Fibroblast of the aortic adventitia (primary cell): ENCODE measurements at regions not wholly inside any gene's neighbourhood (a gene's known extent, or its start where the extent isn't known, plus 50 kb on each side); places are given as distances from the start of the nearest gene placed in this dataset.

Experiments used
- DNase-seq: peaks from one replicate; pipeline ENCODE4 v3.0.0-alpha.2; 2010; ENCODE audit warnings: low read depth
- H3K4me3 ChIP-seq: 2 replicates; pipeline ENCODE4 v1.5.1; 2011; ENCODE audit warnings: low read depth, mild to moderate bottlenecking, control low read depth, low read length, moderate library complexity
- TF ChIP-seq, protein P1 (sequence below): IDR thresholded peaks from 2 replicates; pipeline ENCODE4 v1.5.1; 2011; ENCODE audit warnings: mild to moderate bottlenecking, low read length, control low read depth, inconsistent platforms; ENCODE audit not compliant: insufficient read depth

DNA sequence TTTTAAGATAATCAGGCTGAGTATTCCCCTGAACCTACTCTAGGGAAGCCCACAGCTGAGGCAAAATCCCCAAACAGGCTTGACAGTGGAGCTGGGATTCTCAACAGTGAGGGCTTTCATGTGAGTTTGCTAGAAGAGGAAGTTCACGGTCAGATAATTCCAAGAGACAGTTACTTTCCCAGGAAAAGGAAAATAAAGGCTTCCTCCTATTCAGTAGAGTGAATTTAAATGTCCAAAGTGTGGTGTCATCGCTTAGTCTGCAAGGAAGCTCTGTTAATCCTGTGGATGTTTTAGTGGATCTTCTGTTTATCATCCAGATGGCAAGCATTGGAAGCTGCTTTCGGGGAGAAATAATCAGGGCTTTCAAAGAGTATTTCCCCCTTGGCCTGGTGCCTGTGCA is 119.8 kb downstream of the RPIA start:
- H3K4me3 ChIP-seq = no peak overlapping the region
- TF ChIP-seq, protein P1, sequence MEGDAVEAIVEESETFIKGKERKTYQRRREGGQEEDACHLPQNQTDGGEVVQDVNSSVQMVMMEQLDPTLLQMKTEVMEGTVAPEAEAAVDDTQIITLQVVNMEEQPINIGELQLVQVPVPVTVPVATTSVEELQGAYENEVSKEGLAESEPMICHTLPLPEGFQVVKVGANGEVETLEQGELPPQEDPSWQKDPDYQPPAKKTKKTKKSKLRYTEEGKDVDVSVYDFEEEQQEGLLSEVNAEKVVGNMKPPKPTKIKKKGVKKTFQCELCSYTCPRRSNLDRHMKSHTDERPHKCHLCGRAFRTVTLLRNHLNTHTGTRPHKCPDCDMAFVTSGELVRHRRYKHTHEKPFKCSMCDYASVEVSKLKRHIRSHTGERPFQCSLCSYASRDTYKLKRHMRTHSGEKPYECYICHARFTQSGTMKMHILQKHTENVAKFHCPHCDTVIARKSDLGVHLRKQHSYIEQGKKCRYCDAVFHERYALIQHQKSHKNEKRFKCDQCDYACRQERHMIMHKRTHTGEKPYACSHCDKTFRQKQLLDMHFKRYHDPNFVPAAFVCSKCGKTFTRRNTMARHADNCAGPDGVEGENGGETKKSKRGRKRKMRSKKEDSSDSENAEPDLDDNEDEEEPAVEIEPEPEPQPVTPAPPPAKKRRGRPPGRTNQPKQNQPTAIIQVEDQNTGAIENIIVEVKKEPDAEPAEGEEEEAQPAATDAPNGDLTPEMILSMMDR = no peak
- no peak for DNase-seq

DNA sequence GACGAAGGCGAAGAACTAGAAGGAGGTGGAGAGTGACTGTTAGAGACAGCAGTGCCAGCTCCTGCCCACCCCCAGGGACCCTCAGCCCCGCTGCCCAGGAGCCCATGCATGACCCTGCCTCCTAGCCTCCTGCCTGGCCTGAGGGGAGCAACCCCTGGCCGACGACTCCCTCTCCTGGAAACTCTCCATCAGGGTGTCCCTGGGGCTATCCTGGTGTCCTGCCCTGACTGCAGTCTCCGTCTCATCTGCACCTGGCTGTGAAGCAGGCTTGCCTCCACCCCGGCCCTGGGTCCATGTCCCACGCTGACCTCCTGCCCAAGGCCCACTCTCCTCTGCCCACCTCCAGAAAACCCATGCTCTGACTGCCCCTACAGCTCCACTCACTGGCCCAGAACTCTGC is 120.2 kb downstream of the RPIA start:
- no peak for DNase-seq
- H3K4me3 ChIP-seq = no peak overlapping the region
- TF ChIP-seq, protein P1 = no peak

DNA sequence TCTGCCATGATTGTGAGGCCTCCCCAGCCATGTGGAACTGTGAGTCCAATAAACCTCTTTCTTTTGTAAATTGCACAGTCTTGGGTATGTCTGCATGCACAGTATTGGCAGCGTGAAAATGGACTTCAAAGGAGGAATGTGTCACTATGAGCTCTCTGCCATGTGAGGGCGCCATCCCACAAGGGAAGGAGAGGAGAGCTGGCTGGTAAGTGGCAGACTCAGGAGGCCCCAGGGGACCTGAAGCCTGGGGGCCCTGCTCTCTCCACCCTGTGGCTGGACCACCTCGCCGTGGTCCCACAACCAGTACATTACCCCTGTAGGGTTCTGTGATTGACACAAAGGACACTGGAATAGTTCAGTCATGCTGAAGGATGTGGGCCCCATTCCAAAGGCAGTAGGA is 122.1 kb downstream of the RPIA start:
- TF ChIP-seq, protein P1 = no peak
- no peak for DNase-seq
- H3K4me3 ChIP-seq = no peak overlapping the region

DNA sequence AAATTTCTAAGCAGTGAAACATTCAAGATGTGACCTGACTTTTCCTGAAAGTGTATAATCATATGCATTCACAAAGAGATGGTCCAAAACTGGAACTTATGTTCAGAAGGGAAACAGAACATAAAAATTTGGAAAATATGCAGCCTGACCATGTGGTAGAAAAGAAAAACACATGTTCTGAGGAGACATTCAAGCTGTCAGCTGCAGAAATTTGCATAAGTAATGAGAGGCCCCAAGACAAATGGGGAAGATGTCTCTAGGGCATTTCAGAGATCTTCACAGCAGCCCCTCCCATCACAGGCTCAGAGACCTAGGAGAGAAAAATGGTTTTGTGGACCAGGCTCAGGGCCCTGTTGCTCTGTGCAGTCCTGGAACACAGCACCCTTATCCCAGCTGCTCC is 123.8 kb downstream of the RPIA start:
- DNase-seq = no peak
- H3K4me3 ChIP-seq = no peak overlapping the region
- TF ChIP-seq, protein P1 = no peak

DNA sequence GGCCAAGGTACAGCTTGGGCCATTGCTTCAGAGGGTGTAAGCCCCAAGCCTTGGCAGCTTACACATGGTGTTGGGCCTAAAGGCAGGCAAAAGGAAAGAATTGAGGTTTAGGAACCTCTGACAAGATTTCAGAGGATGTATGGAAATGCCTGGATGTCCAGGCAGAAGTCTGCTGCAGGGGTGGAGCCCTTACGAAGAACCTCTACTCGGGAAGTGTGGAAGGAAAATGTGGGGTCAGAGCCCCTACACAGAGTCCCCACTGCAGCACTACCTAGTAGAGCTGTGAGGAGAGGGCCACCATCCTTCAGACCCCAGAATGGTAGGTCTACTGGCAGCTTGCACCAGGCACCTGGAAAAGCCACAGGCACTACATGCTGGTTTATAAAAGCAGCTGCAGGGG is 124.2 kb downstream of the RPIA start:
- H3K4me3 ChIP-seq = no peak overlapping the region
- no peak for DNase-seq
- TF ChIP-seq, protein P1 = no peak

DNA sequence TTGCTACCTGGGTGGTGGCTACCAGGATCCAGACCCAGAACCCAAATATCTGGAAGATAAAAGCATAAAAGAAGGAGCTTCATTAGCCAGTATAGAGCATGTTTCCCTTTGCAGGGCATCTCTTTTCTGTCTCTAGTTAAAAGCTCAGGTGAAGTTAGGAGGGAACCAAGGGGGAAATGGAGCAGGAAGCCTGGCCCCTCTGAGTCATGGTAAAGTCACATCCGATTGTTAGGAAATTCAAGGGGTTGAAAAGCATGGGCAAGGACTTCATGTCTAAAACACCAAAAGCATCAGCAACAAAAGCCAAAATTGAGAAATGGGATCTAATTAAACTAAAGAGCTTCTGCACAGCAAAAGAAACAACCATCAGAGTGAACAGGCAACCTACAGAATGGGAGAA is 126.9 kb downstream of the RPIA start:
- TF ChIP-seq, protein P1 = no peak

DNA sequence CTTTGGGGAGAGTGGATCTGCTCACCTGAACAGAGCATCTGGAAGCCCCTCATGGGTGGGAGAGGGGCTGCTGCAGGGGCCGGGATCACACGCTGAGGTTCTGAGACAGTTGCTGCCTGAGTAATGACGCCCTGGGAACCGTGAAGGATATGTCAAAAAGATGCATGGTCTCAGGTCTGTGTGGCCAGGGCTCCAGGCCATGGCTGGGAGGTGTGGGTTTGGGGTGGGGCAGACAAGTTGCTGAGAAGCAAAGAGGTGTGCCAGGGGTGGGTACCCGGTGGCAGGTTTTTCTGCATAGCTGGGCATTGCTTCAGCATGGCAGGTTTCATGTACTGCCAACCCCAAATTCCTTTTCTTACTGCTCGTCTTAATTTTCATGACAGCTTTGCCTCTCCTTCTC is 133.5 kb downstream of the RPIA start:
- DNase-seq = no peak
- H3K4me3 ChIP-seq = no peak overlapping the region
- TF ChIP-seq, protein P1 = no peak

More for the DNA sequence above, 126.9 kb downstream of the RPIA start:
- H3K4me3 ChIP-seq = no peak overlapping the region
- no peak for DNase-seq
